IMR-90 (cell line): ENCODE measurements at regions not wholly inside any gene's neighbourhood (a gene's known extent, or its start where the extent isn't known, plus 50 kb on each side); places are given as distances from the start of the nearest gene placed in this dataset.

Source experiments
- ATAC-seq: fragments of 200-7000 bp; cut with Tn5 transposase; 2 replicates; pipeline ENCODE4 v1.9.1; 2020; ENCODE audit warnings: low read depth, mild to moderate bottlenecking, moderate library complexity
- BruUV-seq: library from RNA; stranded (reverse); fragments of 400-500 nt; replicated peaks from 2 replicates; lab custom pipeline; 2021; lab: Mats Ljungman, UMichigan
- CTCF ChIA-PET: fragments of 300-600 bp; formaldehyde crosslinking; extraction: SDS; loops from one replicate; lab custom pipeline; 2021; ENCODE audit warnings: antibody characterized with exemption; lab: Yijun Ruan, JAX
- POLR2A ChIA-PET: fragments of 300-600 bp; sonication (Branson Sonifier 250); formaldehyde crosslinking; loops from one replicate; lab custom pipeline; 2022; ENCODE audit warnings: antibody characterized with exemption; ENCODE audit not compliant: unreplicated experiment; lab: Charles Lee
- DNase-seq: peaks from one replicate; pipeline ENCODE4 v3.0.0; 2013
- H2AFZ ChIP-seq: replicated peaks from 2 replicates; pipeline ENCODE3; 2013; ENCODE audit warnings: low read length, mild to moderate bottlenecking; ENCODE audit not compliant: poor library complexity
- H2AK5ac ChIP-seq: 2 replicates; pipeline ENCODE4 v1.6.1; 2013; ENCODE audit warnings: low read depth, low read length, inconsistent platforms
- H2AK9ac ChIP-seq: replicated peaks from 2 replicates; pipeline ENCODE3; 2013; ENCODE audit warnings: mild to moderate bottlenecking, low read depth, low read length, moderate library complexity; ENCODE audit not compliant: poor library complexity
- H2BK120ac ChIP-seq: 2 replicates; pipeline ENCODE4 v1.6.1; 2013; ENCODE audit warnings: low read depth, low read length, inconsistent platforms
- H2BK15ac ChIP-seq: 3 replicates; pipeline ENCODE4 v1.6.1; 2013; ENCODE audit warnings: low read depth, low read length, inconsistent platforms
- H2BK20ac ChIP-seq: 2 replicates; pipeline ENCODE4 v1.6.1; 2013; ENCODE audit warnings: low read depth, mild to moderate bottlenecking, inconsistent platforms, low read length, moderate library complexity
- H2BK5ac ChIP-seq: 2 replicates; pipeline ENCODE4 v1.6.1; 2013; ENCODE audit warnings: mild to moderate bottlenecking, low read depth, low read length, inconsistent platforms; ENCODE audit not compliant: poor library complexity, severe bottlenecking
- H3K14ac ChIP-seq: replicated peaks from 2 replicates; pipeline ENCODE4 v1.6.1; 2013; ENCODE audit warnings: low read depth, low read length, inconsistent platforms
- H3K18ac ChIP-seq: 2 replicates; pipeline ENCODE4 v1.6.1; 2013; ENCODE audit warnings: low read depth, low read length, control low read depth
- H3K23ac ChIP-seq: 2 replicates; pipeline ENCODE4 v1.6.1; 2013; ENCODE audit warnings: low read depth, low read length, inconsistent platforms
- H3K27ac ChIP-seq: 2 replicates; pipeline ENCODE4 v1.5.1; 2013; ENCODE audit warnings: mild to moderate bottlenecking, control low read depth, low read length; ENCODE audit not compliant: insufficient read depth
- H3K27me3 ChIP-seq: 2 replicates; pipeline ENCODE4 v1.6.1; 2013; ENCODE audit warnings: low read length; ENCODE audit not compliant: control insufficient read depth, insufficient read depth
- H3K36me3 ChIP-seq: 2 replicates; pipeline ENCODE4 v1.6.1; 2013; ENCODE audit warnings: low read length, mixed read lengths; ENCODE audit not compliant: control insufficient read depth, insufficient read depth
- H3K4ac ChIP-seq: 2 replicates; pipeline ENCODE4 v1.6.1; 2013; ENCODE audit warnings: low read depth, low read length, inconsistent platforms
- H3K4me1 ChIP-seq: 2 replicates; pipeline ENCODE4 v1.6.1; 2013; ENCODE audit warnings: low read length, mixed read lengths; ENCODE audit not compliant: control insufficient read depth, insufficient read depth
- H3K4me2 ChIP-seq: 2 replicates; pipeline ENCODE4 v1.6.1; 2013; ENCODE audit warnings: low read depth, mild to moderate bottlenecking, control low read depth, low read length, moderate library complexity
- H3K4me3 ChIP-seq: 2 replicates; pipeline ENCODE4 v1.5.1; 2013; ENCODE audit warnings: low read depth, mild to moderate bottlenecking, control low read depth, low read length, moderate library complexity; ENCODE audit not compliant: insufficient read depth
- H3K56ac ChIP-seq: 2 replicates; pipeline ENCODE4 v1.6.1; 2013; ENCODE audit warnings: low read length, inconsistent platforms; ENCODE audit not compliant: insufficient read depth; ENCODE audit errors: extremely low read depth
- H3K79me1 ChIP-seq, 2 experiments: 2 replicates each; pipeline ENCODE4 v1.6.1; 2013; ENCODE audit warnings: low read length in 2 of 2, inconsistent platforms in 1 of 2, low read depth in 1 of 2
- H3K9ac ChIP-seq: 2 replicates; pipeline ENCODE4 v1.6.1; 2013; ENCODE audit warnings: low read depth, low read length, control low read depth
- H3K9me1 ChIP-seq: 2 replicates; pipeline ENCODE4 v1.6.1; 2013; ENCODE audit warnings: low read length, inconsistent platforms; ENCODE audit not compliant: insufficient read depth
- H3K9me3 ChIP-seq: 2 replicates; pipeline ENCODE4 v1.6.1; 2013; ENCODE audit warnings: low read length; ENCODE audit not compliant: control insufficient read depth, insufficient read depth
- H4K20me1 ChIP-seq: 2 replicates; pipeline ENCODE4 v1.6.1; 2013; ENCODE audit warnings: low read length, inconsistent platforms; ENCODE audit not compliant: insufficient read depth
- H4K5ac ChIP-seq: 2 replicates; pipeline ENCODE4 v1.6.1; 2013; ENCODE audit warnings: mild to moderate bottlenecking, low read depth, low read length, control low read depth
- H4K8ac ChIP-seq, 2 experiments: 2 replicates each; pipeline ENCODE4 v1.6.1; 2013; ENCODE audit warnings: low read depth in 2 of 2, low read length in 2 of 2, control low read depth in 1 of 2, inconsistent platforms in 1 of 2
- H4K91ac ChIP-seq: 2 replicates; pipeline ENCODE4 v1.6.1; 2013; ENCODE audit warnings: low read depth, low read length, inconsistent platforms; ENCODE audit not compliant: insufficient read depth
- BHLHE40 ChIP-seq: fragments of 150-350 bp; IDR thresholded peaks from 2 replicates; pipeline ENCODE4 v1.6.1; 2016; ENCODE audit warnings: mild to moderate bottlenecking, low read depth, low read length
- CEBPB ChIP-seq: IDR thresholded peaks from 2 replicates; pipeline ENCODE4 v1.6.1; 2012; ENCODE audit warnings: low read depth, low read length, improper control_type of control experiment
- CHD1 ChIP-seq: IDR thresholded peaks from 2 replicates; pipeline ENCODE4 v1.6.1; 2012; ENCODE audit warnings: low read depth, low read length, improper control_type of control experiment
- FOS ChIP-seq: fragments of 150-350 bp; IDR thresholded peaks from 2 replicates; pipeline ENCODE4 v1.6.1; 2016; ENCODE audit warnings: low read depth, low read length
- MAFK ChIP-seq: IDR thresholded peaks from 2 replicates; pipeline ENCODE4 v1.6.1; 2012; ENCODE audit warnings: low read depth, low read length, improper control_type of control experiment
- MAZ ChIP-seq: IDR thresholded peaks from 2 replicates; pipeline ENCODE4 v1.6.1; 2012; ENCODE audit warnings: low read depth, mild to moderate bottlenecking, low read length, improper control_type of control experiment, moderate library complexity, borderline replicate concordance
- MXI1 ChIP-seq: IDR thresholded peaks from 2 replicates; pipeline ENCODE4 v1.6.1; 2012; ENCODE audit warnings: low read depth, mild to moderate bottlenecking, low read length, moderate library complexity, borderline replicate concordance
- NFE2L2 ChIP-seq: fragments of 150-350 bp; IDR thresholded peaks from 2 replicates; pipeline ENCODE4 v1.6.1; 2016; ENCODE audit warnings: low read depth, mild to moderate bottlenecking, low read length
- POLR2A ChIP-seq: IDR thresholded peaks from 2 replicates; pipeline ENCODE4 v1.6.1; 2012; ENCODE audit warnings: mild to moderate bottlenecking, low read depth, low read length
- RAD21 ChIP-seq: IDR thresholded peaks from 2 replicates; pipeline ENCODE4 v1.6.1; 2012; ENCODE audit warnings: low read length, improper control_type of control experiment
- RCOR1 ChIP-seq: IDR thresholded peaks from 2 replicates; pipeline ENCODE4 v1.6.1; 2012; ENCODE audit warnings: mild to moderate bottlenecking, low read length, improper control_type of control experiment; ENCODE audit not compliant: insufficient replicate concordance
- RFX5 ChIP-seq: IDR thresholded peaks from 2 replicates; pipeline ENCODE4 v1.8.0; 2012; ENCODE audit warnings: low read depth, mild to moderate bottlenecking, low read length, moderate library complexity
- SMC3 ChIP-seq: fragments of 150-350 bp; IDR thresholded peaks from 2 replicates; pipeline ENCODE4 v1.6.1; 2016; ENCODE audit warnings: low read depth, mild to moderate bottlenecking, antibody characterized with exemption, low read length, moderate library complexity
- WGBS, 2 experiments: methylation state at CpG; one replicate each; pipeline versions ENCODE4 v1.1.5 to v1.1.7; 2013; ENCODE audit warnings: missing lambda C conversion rate in 2 of 2; ENCODE audit not compliant: insufficient read length in 1 of 2; ENCODE audit errors: extremely low coverage in 2 of 2; 5-methylcytosine and 5-hydroxymethylcytosine counted together
- dilution Hi-C: fragments of 300-500 bp; cut with HindIII; formaldehyde crosslinking; loops from one replicate; pipeline ENCODE4 v1.14.3; 2018; ENCODE audit warnings: low sequenced_read_pairs; ENCODE audit not compliant: unreplicated experiment
- in situ Hi-C: fragments of 300-500 bp; cut with MboI; formaldehyde crosslinking; loops from 3 replicates; pipeline ENCODE4 v1.14.3; 2019; ENCODE audit warnings: low sequenced_read_pairs, inconsistent platforms, mixed read lengths
- intact Hi-C: fragments of 100-400 bp; cut with micrococcal nuclease; formaldehyde crosslinking; loops from 2 replicates; pipeline ENCODE4 v1.10.0; 2022
- TF ChIP-seq, protein P1 (sequence below): conservative IDR thresholded peaks from 2 replicates; pipeline ENCODE4 v1.5.1; 2012; ENCODE audit warnings: mild to moderate bottlenecking, low read depth, low read length, improper control_type of control experiment
- TF ChIP-seq, protein P2 (sequence below): fragments of 150-350 bp; IDR thresholded peaks from 2 replicates; pipeline ENCODE4 v1.6.1; 2017; ENCODE audit warnings: mild to moderate bottlenecking, antibody characterized with exemption, low read length, low read depth
- TF ChIP-seq, protein P3 (sequence below): fragments of 150-350 bp; IDR thresholded peaks from 2 replicates; pipeline ENCODE4 v1.6.1; 2016; ENCODE audit warnings: low read depth, mild to moderate bottlenecking, low read length, moderate library complexity, borderline replicate concordance

DNA sequence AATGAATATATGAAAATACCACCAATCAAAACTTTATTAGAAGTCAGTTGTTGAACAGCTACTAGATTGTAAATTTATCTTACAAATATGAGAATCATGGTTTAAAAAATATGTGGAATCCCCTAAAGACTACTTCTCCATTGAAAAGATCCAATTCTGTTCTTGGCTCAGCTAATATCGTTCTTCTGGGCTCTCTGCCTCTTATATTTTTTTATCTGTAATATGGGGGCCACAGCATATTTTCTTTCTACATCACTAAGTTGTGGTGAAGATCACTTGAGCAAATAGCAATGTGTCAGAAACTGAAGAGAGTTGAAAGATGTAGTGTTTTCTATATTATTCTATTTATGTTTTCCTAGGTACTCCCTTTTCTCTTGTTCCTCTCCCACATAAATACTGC lies 198.1 kb downstream of the FZD1 start:
- Histone ChIP-seq H2AFZ (no peak overlapping the region), H3K27me3 (no peaks in the 10 kb centered on the region), H4K8ac (no peak overlapping the region), H3K4me3 (no peak overlapping the region), H3K9me1 (no peaks in the 10 kb centered on the region), H3K36me3 (no peaks in the 10 kb centered on the region), H3K4ac (no peak overlapping the region), H3K79me1 (no peaks in the 10 kb centered on the region), H3K14ac (no peak overlapping the region), H2BK20ac (no peak overlapping the region), H2BK5ac (no peak overlapping the region), H3K4me1 (no peaks in the 10 kb centered on the region), H3K18ac (no peak overlapping the region), H4K20me1 (no peaks in the 10 kb centered on the region), H3K56ac (no peak overlapping the region), H2AK5ac (no peak overlapping the region), H3K9ac (no peak overlapping the region), H2BK15ac (no peak overlapping the region), H3K23ac (no peak overlapping the region), H4K91ac (no peak overlapping the region), H3K27ac (no peak overlapping the region), H2AK9ac (no peak overlapping the region), H4K5ac (no peak overlapping the region), H3K4me2 (no peak overlapping the region), H2BK120ac (no peak overlapping the region), H3K9me3 (no peaks in the 10 kb centered on the region)
- DNase-seq (no peak), ATAC-seq (no peak)
- intact Hi-C loops: loop anchor here (10.0 kb wide), 1 partner anchor 378 kb away; no protein-coding TSS in a partner anchor
- in situ Hi-C loops: no loop called here
- no TSS peak for BruUV-seq
- CTCF ChIA-PET: no interaction called here
- POLR2A ChIA-PET: no interaction called here
- dilution Hi-C loops: no loop called here
- TF ChIP-seq RFX5: no peak
- no peak for TF ChIP-seq CHD1
- TF ChIP-seq, protein P1, sequence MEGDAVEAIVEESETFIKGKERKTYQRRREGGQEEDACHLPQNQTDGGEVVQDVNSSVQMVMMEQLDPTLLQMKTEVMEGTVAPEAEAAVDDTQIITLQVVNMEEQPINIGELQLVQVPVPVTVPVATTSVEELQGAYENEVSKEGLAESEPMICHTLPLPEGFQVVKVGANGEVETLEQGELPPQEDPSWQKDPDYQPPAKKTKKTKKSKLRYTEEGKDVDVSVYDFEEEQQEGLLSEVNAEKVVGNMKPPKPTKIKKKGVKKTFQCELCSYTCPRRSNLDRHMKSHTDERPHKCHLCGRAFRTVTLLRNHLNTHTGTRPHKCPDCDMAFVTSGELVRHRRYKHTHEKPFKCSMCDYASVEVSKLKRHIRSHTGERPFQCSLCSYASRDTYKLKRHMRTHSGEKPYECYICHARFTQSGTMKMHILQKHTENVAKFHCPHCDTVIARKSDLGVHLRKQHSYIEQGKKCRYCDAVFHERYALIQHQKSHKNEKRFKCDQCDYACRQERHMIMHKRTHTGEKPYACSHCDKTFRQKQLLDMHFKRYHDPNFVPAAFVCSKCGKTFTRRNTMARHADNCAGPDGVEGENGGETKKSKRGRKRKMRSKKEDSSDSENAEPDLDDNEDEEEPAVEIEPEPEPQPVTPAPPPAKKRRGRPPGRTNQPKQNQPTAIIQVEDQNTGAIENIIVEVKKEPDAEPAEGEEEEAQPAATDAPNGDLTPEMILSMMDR: no peak
- TF ChIP-seq RAD21: no peak
- no peak for TF ChIP-seq CEBPB
- no peak for TF ChIP-seq POLR2A
- no peak for TF ChIP-seq BHLHE40
- TF ChIP-seq NFE2L2: no peak
- TF ChIP-seq FOS: no peak
- TF ChIP-seq, protein P2, sequence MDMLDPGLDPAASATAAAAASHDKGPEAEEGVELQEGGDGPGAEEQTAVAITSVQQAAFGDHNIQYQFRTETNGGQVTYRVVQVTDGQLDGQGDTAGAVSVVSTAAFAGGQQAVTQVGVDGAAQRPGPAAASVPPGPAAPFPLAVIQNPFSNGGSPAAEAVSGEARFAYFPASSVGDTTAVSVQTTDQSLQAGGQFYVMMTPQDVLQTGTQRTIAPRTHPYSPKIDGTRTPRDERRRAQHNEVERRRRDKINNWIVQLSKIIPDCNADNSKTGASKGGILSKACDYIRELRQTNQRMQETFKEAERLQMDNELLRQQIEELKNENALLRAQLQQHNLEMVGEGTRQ: no peak
- no peak for TF ChIP-seq MAFK
- no peak for TF ChIP-seq MXI1
- TF ChIP-seq RCOR1: no peak
- no peak for TF ChIP-seq SMC3
- no peak for TF ChIP-seq MAZ
- TF ChIP-seq, protein P3, sequence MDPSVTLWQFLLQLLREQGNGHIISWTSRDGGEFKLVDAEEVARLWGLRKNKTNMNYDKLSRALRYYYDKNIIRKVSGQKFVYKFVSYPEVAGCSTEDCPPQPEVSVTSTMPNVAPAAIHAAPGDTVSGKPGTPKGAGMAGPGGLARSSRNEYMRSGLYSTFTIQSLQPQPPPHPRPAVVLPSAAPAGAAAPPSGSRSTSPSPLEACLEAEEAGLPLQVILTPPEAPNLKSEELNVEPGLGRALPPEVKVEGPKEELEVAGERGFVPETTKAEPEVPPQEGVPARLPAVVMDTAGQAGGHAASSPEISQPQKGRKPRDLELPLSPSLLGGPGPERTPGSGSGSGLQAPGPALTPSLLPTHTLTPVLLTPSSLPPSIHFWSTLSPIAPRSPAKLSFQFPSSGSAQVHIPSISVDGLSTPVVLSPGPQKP: no peak
- WGBS, 2 experiments: no CpG with 5 or more reads among the region's 1 CpG
